NCI-H524 (cell line): ENCODE measurements at regions not wholly inside any gene's neighbourhood (a gene's known extent, or its start where the extent isn't known, plus 50 kb on each side); places are given as distances from the start of the nearest gene placed in this dataset.
A peak's percentile ranks its signal among the peaks of the same experiment; 100 is the strongest.

ENCODE experiments used
- DNase-seq, 2 experiments: peaks; one replicate each; lab custom pipeline; 2025; lab: John Stamatoyannopoulos, UW

DNA sequence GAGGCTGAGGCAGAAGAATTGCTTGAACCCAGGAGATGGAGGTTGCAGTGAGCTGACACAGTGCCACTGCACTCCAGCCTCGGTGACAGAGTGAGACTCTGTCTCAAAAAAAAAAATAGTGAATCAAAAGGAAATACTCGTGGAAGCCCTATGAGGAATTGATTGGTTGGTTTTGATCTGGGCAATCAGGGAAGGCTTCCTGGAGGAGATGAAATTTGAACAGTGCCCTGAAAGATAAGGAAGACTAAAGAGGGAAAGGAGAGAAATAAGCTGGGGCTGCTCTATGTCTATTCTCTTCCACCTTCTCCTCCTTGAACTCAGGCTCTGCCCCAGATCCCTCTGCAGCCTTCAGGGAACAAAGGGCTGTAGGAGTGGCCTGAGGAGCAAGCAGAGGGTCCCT lies 54.1 kb downstream of the IRF2BPL start:
- DNase-seq = no peak

DNA sequence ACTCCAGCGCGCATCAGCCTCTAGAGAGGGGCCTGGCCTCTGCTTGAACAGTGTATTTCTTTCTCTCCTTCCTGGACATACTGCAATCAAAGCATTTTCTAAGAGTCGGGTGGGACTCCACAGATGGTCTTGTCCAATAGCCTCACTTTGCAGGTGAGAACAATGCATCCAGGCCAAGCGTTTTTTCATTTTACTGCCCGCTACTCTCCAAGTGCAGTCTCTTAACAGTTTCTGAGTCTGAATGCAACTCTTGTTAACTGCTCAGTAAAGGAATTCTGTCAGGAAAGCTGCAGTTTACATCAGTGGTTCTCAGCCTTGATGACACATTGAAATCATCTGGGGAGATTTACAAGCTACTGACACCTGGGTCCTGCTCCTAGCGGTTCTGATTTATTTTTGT lies 57.0 kb downstream of the IRF2BPL start:
- DNase-seq = no peak

DNA sequence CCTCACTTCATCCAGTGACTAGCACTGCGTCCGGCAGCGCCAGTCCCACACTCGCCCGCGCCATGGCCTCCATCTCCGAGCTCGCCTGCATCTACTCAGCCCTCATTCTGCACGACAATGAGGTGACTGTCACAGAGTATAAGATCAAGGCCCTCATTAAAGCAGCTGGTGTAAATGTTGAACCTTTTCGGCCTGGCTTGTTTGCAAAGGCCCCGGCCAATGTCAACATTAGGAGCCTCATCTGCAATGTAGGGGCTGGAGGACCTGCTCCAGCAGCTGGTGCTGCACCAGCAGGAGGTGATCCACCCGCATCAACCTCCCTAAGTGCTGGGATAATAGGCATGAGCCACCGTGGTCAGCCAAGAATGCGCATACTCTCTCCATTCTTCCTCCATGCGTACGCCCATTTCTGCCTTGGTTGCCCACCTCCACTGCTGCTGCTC lies 59.9 kb downstream of the IRF2BPL start:
- no peak for DNase-seq

GRCh38 chr14:76967788-76968187 lies 60.7 kb downstream of the IRF2BPL start:
- no peak for DNase-seq

- no peak for DNase-seq
Observed at GRCh38 chr14:76965232-76965631, 63.3 kb downstream of the IRF2BPL start.

GRCh38 chr14:76964695-76965094 lies 63.8 kb downstream of the IRF2BPL start:
- DNase-seq = no peak

- no peak for DNase-seq
Observed at GRCh38 chr14:76963372-76963771, 65.1 kb downstream of the IRF2BPL start.

DNA sequence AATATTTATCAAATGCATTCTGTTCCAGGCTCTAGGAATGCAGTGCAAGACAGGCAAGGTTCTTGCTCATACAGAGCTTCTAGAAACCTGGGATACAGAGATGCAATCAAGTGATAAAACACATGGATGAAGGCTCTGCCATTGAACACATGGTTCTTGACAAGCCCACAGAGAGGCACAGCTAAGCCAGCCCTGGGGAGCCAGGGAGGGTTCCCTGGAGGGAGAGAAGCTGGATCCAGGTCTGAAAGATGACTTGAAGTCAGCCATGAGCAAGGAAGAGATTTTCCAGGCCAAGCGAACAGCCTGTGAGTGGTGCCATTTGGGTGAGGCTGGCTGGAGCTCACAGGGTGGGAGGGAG lies 66.2 kb downstream of the IRF2BPL start:
- DNase-seq = no peak

DNA sequence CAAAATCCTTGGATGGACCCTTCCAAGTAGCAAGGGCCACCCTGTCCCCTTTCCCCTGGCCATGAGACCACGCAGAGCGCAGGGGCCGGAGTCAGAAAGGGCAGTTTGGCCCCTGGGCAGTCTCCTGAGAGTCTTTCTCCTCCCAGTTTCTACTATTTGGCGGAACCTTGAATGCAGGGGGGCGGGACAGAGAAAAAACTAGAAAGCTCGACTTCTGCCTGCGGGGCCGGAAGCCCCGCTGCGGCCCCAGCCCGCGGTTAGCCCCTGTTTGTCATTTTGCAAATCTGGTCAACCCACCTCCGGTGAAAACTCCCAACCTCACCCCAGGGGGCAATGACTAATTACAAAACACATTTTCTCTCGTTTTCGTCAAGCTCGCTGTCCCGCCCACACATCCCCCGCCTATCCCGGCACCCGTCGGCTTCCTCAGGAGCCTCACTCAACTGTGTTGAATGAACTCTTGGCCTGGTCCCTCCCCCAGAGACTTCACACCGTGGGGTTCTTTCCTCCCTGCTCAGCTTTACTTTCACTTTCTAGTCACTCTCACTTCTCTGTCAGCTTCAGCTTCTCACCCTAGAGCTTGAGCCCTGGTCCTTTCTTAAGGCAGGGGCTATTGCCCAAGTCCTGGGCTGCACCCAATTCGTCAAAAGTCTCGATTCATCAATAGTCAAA lies 66.7 kb downstream of the IRF2BPL start:
- DNase-seq = no peak

DNA sequence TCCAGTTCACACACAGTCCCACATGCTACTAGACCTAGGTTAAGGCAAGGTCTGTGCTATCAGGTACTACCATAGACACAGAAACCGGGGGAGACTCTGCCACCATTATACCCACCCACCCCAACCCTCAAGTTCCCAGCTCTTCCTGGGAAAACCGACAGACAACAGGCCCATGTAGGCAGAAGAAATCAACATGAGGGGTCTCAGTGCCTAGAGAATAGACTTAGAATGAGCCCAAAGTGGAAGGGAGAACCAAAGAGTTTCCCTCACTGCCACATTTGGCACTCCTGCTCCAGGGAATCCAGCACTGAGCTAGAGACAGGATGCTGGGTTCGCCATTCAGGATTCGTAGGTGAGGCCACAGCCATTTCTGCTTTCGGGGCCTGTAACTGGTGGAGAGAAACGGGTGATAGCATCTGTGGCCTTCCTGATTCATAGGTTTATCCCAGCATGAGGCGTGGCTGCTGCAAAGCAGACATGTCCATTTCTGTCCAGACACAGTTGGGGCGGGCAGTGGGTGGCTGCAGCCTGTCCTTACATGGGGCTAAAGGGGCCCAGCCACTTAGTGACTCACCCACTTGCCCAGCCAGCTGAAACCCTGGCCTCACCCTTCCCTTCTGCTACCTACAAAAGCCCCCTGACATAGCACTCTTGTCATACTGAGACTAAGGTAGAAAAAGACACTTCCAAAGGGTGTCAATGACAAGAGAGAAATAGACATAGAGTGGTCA lies 69.4 kb downstream of the IRF2BPL start:
- DNase-seq = no peak

GRCh38 chr14:76958020-76958979 lies 70.2 kb downstream of the IRF2BPL start:
- no peak for DNase-seq

DNA sequence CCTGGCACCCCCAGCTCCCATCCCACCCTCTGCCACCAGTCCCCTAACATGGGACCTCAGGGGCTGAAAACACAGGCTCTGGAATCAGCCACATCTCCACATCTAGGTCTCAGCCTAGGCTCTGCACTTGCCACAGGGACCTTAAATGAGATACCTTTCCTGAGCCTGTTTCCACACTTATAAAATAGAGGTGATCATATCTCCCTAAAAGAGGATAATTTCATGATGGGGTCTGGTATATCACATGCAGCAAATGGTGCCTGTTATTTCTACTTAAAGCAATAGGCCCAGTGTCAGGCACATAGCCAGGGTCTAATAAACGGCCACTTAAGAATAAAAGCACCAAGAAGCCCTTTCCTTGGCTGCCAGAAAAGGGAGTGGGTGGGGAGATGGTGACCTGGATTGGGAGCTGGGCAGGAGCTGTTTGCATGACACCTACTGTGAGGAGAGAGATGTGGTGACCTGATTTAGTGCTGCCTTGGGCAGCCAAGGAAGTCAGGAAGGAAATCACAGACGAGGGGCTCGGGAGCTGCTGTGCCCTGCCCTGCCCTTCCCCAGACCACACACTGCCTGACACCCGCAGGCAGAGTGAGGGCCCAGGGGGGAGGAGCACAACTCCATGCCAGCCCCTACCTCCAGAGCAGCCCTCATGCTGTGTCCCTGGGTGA lies 71.2 kb downstream of the IRF2BPL start:
- DNase-seq = no peak

DNA sequence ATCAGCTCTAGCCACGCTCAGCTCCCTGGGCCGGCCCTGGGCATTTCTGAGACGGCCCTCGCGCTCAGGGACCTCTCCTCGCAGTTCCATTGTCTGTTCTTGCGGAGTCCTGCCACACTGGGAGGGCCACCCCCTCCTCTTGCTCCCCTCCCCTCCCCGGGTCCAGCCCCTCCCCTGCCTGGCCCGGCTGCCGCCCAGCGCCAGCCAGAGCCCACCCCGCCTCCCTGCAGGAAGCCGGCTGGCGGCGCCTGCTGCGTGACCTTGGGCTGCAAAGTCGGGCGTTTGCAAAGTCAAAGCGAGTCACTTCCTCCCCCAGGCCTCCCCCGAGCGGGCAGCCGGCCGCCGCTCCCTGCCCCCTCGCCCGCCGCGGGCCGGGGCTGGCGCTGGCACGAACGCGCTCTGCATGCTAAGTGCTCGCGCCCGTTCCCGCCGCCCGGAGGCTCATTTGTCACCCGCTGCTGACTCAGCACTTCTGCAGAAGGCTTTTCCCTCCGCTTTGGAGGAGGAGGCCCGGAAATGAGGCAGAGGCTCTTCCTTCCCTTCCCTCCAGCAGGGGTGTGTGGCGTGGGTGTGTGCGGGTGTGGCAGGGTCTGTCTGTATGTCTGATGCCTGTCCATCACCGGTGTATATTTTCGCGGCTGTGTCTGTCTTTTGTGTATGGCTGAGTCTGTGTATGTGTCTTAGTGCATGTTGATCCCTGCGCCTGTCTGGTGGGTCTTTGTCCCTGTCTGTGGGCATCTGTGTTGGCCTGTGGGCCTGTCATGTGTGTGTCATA lies 72.0 kb downstream of the IRF2BPL start:
- peak; percentile 95 to 96 for DNase-seq

DNA sequence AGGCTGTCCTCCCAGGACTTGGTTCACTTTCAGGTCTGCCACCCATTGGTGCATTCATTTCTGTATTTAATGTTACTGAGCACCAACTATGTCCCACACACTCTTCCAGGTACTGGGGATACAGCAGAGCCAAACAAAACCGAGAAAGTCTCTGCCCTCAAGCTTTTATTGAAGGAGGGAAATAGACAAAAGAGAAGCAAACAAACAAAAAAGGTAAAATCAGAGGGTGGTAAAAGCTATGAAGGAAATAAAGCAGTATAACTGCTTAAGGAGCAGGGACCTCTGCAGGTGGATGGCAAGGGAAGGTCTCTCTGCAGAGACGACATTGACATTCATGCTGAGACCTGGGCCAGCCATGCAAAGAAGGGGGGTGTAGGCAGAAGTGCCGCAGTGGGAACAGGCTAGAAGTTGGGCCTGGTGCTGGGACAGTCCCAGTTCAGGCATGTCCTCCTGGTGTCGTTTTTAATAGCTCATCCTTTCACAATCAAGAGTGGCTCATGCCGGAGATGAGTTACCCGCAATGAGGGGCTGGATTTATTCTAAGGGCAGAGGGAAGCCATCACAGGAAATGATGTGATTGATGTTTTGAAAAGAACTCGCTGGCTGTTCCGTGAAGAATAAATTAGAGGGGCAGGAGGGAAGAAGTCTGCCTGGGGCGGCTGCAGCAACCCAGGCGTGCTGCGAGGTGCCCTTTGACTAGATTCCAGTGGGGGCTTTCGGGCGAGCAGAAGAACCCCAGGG lies 72.8 kb downstream of the IRF2BPL start:
- no peak for DNase-seq

DNA sequence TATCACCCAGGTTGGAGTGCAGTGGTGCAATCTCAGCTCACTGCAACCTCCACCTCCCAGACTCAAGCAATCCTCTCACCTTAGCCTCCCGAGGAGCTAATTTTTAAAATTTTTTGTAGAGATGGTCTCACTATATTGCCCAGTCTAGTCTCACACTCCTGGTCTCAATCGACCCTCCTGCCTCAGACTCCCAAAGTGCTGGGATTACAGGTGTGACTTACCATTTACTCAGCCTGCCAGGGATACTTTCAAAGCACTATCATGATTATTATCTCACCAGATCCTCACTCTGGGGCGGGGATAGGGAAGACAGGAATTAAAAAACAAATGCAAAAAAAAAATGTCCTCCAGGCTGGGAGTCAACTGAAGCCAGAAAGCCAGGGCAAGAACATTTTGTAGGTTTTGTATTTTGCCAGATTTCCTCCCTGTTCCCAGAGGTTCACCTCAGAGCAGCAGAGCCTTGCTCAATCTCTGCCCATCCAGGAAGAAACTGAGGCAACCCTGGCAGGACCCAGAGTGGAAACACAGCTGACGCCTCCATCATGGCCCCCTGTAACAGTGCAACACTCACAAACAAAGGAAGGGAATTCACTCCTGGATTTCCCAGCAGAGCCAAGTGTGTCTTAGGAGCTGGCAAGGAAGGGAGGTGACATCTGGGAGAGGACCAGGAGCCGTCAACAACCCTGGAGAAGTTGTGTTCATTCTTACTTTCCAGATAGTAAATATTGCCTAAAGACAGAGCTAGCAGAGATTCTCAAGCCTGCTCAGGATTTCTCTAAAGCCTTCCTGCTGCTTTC lies 73.9 kb downstream of the IRF2BPL start:
- DNase-seq = no peak

- no peak for DNase-seq
Observed at GRCh38 chr14:76953311-76953945, 75.1 kb downstream of the IRF2BPL start.

GRCh38 chr14:76951166-76951565 lies 77.3 kb downstream of the IRF2BPL start:
- no peak for DNase-seq

- DNase-seq = no peak
Observed at GRCh38 chr14:76950055-76951020, 78.2 kb downstream of the IRF2BPL start.
